HepG2 (cell line): ENCODE measurements at regions not wholly inside any gene's neighbourhood (a gene's known extent, or its start where the extent isn't known, plus 50 kb on each side); places are given as distances from the start of the nearest gene placed in this dataset.

Experiments
- ARNTL ChIP-seq: sonication (generic); formaldehyde crosslinking; IDR thresholded peaks from 2 replicates; pipeline ENCODE4 v1.4.0; 2020; ENCODE audit warnings: mild to moderate bottlenecking, missing genetic modification reagents
- CCDC6 ChIP-seq: sonication (generic); formaldehyde crosslinking; IDR thresholded peaks from 2 replicates; pipeline ENCODE4 v1.8.1; 2022; ENCODE audit warnings: mild to moderate bottlenecking, missing genetic modification reagents, moderate library complexity
- GATAD1 ChIP-seq: IDR thresholded peaks from 2 replicates; pipeline ENCODE4 v1.6.1; 2016; ENCODE audit warnings: missing genetic modification reagents, missing compliant biosample characterization
- POLR2A ChIP-seq, 2 experiments: IDR thresholded peaks; 2 replicates each; pipeline ENCODE4 v1.6.1; 2011; ENCODE audit warnings: low read depth in 2 of 2, low read length in 2 of 2, mild to moderate bottlenecking in 1 of 2, moderate library complexity in 1 of 2; ENCODE audit not compliant: insufficient read depth in 1 of 2
- PRMT3 ChIP-seq: sonication (generic); formaldehyde crosslinking; IDR thresholded peaks from 2 replicates; pipeline ENCODE4 v1.8.1; 2022; ENCODE audit warnings: low read depth, mild to moderate bottlenecking, moderate library complexity, missing genetic modification reagents, borderline replicate concordance
- TEF ChIP-seq: sonication (generic); formaldehyde crosslinking; IDR thresholded peaks from 2 replicates; pipeline ENCODE4 v1.5.0; 2020; ENCODE audit warnings: missing genetic modification reagents
- ZNF468 ChIP-seq: sonication (generic); formaldehyde crosslinking; IDR thresholded peaks from 2 replicates; pipeline ENCODE4 v1.8.0; 2022; ENCODE audit warnings: mild to moderate bottlenecking, moderate library complexity, missing genetic modification reagents
- ZNF678 ChIP-seq: sonication (generic); formaldehyde crosslinking; IDR thresholded peaks from 2 replicates; pipeline ENCODE4 v1.4.0; 2020; ENCODE audit warnings: mild to moderate bottlenecking, missing genetic modification reagents
- TF ChIP-seq, protein P1 (sequence below): sonication (generic); formaldehyde crosslinking; IDR thresholded peaks from 2 replicates; pipeline ENCODE4 v1.4.0; 2020; ENCODE audit warnings: missing genetic modification reagents
- TF ChIP-seq, protein P2 (sequence below): sonication (generic); formaldehyde crosslinking; IDR thresholded peaks from 2 replicates; pipeline ENCODE4 v1.4.0; 2020; ENCODE audit warnings: missing genetic modification reagents
- TF ChIP-seq, protein P3 (sequence below): IDR thresholded peaks from 2 replicates; pipeline ENCODE4 v1.6.1; 2016; ENCODE audit warnings: mild to moderate bottlenecking, missing biosample characterization, missing genetic modification reagents
- TF ChIP-seq, protein P4 (sequence below): sonication (generic); formaldehyde crosslinking; IDR thresholded peaks from 2 replicates; pipeline ENCODE4 v1.8.0; 2023; ENCODE audit warnings: mild to moderate bottlenecking, missing genetic modification reagents

- TF ChIP-seq, protein P1, sequence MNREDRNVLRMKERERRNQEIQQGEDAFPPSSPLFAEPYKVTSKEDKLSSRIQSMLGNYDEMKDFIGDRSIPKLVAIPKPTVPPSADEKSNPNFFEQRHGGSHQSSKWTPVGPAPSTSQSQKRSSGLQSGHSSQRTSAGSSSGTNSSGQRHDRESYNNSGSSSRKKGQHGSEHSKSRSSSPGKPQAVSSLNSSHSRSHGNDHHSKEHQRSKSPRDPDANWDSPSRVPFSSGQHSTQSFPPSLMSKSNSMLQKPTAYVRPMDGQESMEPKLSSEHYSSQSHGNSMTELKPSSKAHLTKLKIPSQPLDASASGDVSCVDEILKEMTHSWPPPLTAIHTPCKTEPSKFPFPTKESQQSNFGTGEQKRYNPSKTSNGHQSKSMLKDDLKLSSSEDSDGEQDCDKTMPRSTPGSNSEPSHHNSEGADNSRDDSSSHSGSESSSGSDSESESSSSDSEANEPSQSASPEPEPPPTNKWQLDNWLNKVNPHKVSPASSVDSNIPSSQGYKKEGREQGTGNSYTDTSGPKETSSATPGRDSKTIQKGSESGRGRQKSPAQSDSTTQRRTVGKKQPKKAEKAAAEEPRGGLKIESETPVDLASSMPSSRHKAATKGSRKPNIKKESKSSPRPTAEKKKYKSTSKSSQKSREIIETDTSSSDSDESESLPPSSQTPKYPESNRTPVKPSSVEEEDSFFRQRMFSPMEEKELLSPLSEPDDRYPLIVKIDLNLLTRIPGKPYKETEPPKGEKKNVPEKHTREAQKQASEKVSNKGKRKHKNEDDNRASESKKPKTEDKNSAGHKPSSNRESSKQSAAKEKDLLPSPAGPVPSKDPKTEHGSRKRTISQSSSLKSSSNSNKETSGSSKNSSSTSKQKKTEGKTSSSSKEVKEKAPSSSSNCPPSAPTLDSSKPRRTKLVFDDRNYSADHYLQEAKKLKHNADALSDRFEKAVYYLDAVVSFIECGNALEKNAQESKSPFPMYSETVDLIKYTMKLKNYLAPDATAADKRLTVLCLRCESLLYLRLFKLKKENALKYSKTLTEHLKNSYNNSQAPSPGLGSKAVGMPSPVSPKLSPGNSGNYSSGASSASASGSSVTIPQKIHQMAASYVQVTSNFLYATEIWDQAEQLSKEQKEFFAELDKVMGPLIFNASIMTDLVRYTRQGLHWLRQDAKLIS, result no peak
- TF ChIP-seq, protein P2, sequence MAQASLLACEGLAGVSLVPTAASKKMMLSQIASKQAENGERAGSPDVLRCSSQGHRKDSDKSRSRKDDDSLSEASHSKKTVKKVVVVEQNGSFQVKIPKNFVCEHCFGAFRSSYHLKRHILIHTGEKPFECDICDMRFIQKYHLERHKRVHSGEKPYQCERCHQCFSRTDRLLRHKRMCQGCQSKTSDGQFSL (CRISPR knock-in tag), result no peak
- no peak for TF ChIP-seq GATAD1
- TF ChIP-seq PRMT3 (CRISPR knock-in tag), result no peak
- TF ChIP-seq, protein P3, sequence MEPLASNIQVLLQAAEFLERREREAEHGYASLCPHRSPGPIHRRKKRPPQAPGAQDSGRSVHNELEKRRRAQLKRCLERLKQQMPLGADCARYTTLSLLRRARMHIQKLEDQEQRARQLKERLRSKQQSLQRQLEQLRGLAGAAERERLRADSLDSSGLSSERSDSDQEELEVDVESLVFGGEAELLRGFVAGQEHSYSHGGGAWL (CRISPR knock-in tag), result no peak
- no peak for TF ChIP-seq CCDC6 (CRISPR knock-in tag)
- TF ChIP-seq ZNF678 (CRISPR knock-in tag), result no peak
- TF ChIP-seq POLR2A (IDR thresholded peaks at IDR 0.05; ENCODE audit: insufficient read depth in 1 of 2, low read depth in 2 of 2, low read length in 2 of 2), result no peak
- no peak for TF ChIP-seq ARNTL
- TF ChIP-seq, protein P4, sequence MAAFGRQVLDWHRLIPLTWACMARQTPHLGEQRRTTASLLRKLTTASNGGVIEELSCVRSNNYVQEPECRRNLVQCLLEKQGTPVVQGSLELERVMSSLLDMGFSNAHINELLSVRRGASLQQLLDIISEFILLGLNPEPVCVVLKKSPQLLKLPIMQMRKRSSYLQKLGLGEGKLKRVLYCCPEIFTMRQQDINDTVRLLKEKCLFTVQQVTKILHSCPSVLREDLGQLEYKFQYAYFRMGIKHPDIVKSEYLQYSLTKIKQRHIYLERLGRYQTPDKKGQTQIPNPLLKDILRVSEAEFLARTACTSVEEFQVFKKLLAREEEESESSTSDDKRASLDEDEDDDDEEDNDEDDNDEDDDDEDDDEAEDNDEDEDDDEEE (CRISPR knock-in tag), result no peak
- TF ChIP-seq ZNF468 (CRISPR knock-in tag), result no peak
- no peak for TF ChIP-seq TEF (CRISPR knock-in tag)
Observed at GRCh38 chr5:12952409-12952808, 992.1 kb downstream of the DNAH5 start (continued).
